ENCODE measurements at regions not wholly inside any gene's neighbourhood (a gene's known extent, or its start where the extent isn't known, plus 50 kb on each side); places are given as distances from the start of the nearest gene placed in this dataset.

DNA sequence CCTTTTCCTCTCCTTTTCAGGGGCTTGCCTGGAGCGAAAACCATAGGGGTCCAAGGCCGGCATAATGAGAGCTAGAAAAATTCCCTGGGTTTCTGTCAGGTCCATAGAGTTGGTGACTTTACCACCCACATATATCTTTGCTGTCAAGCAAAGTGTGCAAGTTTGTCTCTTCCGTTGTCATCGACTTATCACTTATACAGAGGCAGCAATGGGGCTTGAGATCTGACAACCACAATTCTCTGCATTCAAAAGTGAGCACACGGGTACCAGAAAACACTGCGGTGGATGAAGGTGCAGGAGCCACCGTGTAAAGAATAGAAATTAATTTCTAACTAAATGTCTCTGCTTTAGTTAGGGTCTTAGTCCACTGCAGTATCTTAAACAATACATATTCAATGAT is 162.3 kb downstream of the DAD1 start:
- Mint-ChIP-seq H3K27me3 (no peaks in the 10 kb centered on the region), H3K4me3 (no peak overlapping the region), H3K27ac (no peak overlapping the region), H3K9me3 (no peaks in the 10 kb centered on the region), H3K4me1 (no peaks in the 10 kb centered on the region)
- ATAC-seq (no peak), DNase-seq (no peak)

DNA sequence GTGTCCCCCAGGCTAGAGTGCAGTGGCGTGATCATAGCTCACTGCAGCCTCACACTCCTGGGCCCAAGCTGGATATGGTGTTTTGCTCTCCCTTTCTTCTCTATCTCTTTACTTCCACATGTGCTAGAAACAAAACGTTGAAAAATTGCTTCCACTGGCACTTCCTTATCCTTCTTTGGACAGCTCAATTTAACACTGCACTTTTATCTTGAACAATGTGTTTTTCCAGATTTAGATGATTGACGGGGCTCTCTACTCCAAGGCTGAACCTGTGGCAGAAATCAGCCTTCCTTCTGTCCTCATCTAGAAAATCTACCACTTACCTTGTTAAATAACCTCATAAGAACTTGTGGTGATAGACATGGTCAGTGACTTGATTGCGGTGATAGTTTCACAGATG is 165.1 kb downstream of the DAD1 start:
- H3K4me1 Mint-ChIP-seq = no peaks in the 10 kb centered on the region
- H3K9me3 Mint-ChIP-seq = no peaks in the 10 kb centered on the region
- no peak overlapping the region for H3K27ac Mint-ChIP-seq
- H3K4me3 Mint-ChIP-seq = no peak overlapping the region
- ATAC-seq = no peak
- H3K27me3 Mint-ChIP-seq = no peaks in the 10 kb centered on the region
- no peak for DNase-seq

DNA sequence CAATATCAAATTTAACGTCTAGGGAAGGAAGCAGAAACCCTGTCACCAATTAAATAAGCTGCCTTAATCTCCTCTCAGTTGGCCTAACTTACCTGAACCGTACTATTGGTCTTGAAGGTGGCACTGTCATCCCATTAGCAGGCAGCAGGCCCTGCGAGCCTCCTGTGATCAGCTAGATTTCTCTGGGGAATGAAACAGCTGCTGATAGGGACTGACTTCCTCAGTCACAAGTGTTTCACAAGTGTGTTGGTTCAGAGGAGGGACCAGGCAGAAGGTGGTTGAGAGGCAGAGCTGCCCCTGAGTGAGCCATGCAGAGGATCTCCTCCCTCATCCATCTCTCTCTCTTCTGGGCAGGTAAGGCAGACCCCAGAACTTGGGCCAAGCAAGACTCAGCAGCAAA is 166.8 kb downstream of the DAD1 start:
- DNase-seq = no peak
- H3K27ac Mint-ChIP-seq = no peak overlapping the region
- no peaks in the 10 kb centered on the region for H3K27me3 Mint-ChIP-seq
- no peak overlapping the region for H3K4me3 Mint-ChIP-seq
- no peak for ATAC-seq
- no peaks in the 10 kb centered on the region for H3K4me1 Mint-ChIP-seq
- no peaks in the 10 kb centered on the region for H3K9me3 Mint-ChIP-seq

DNA sequence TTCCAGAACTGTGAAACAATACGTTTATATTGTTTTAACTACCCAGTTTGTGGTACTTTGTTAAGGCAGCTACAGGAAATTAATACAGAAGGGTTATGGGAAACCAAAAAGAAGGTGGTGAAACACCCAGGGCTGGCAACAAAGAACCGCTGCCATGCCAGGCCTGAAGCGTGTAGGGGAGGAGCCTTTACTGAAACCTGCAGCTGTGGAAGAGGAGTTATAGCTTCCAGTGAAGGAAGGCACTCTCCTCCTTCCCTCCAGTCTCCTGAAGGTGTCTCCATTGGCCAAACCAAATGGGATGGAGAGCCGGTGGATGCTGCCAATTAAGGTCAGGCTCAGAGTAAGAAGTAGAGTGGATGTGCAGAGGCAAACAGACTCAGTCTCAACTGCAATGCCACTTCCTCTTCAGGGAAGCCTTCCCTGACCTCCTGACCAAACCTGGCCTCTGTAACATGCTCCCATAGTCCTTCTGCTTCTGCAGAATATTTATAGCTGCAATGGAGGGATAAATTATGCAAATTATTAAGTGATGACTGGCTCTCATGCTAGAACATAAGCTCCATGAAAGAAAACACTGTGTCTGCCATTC is 168.3 kb downstream of the DAD1 start:
- H3K9me3 Mint-ChIP-seq = no peaks in the 10 kb centered on the region
- ATAC-seq = no peak
- no peak overlapping the region for H3K4me3 Mint-ChIP-seq
- no peaks in the 10 kb centered on the region for H3K4me1 Mint-ChIP-seq
- H3K27me3 Mint-ChIP-seq = no peaks in the 10 kb centered on the region
- DNase-seq = no peak
- H3K27ac Mint-ChIP-seq = no peak overlapping the region

DNA sequence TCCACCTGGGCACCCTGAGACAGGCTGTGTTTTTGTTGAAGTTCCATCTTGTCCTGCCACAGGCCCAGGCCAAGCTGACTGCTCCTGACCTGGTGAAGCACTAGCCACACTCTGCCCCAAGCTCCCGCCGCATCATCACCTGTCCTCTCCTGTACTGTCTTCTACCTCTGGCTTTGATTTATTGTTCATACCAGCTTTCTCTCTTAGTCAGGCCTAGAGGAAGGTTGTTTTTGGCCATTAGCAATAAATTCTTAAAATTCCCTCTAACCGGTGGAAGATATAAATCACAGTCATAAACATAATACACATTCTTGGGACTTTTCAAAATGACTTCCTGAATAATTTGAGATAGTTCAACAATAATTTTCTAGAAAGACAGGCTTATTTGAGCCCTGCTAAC is 169.4 kb downstream of the DAD1 start:
- Mint-ChIP-seq H3K27ac (no peak overlapping the region), H3K27me3 (no peaks in the 10 kb centered on the region), H3K9me3 (no peaks in the 10 kb centered on the region), H3K4me1 (no peaks in the 10 kb centered on the region), H3K4me3 (no peak overlapping the region)
- DNase-seq (no peak), ATAC-seq (no peak)

DNA sequence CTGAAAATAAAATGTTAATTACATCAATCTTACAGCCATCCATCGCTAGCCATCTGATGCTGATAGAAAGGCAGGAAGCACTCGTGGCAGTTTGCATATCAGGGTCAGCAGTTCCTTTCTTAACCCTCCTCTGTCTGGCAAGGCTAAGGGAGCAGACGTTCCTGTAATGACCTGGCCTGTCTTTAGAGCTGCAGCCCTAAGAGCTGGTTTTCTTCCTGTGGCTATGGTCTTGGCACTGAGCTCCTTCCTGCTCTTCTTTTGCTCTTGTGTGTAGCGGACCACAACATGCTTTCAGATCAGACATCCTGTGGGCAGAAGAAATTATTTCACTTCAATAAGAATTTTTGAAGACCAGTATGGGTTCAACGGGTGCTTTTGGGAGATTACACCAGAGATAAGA is 170.4 kb downstream of the DAD1 start:
- no peak overlapping the region for H3K4me3 Mint-ChIP-seq
- ATAC-seq = no peak
- no peak for DNase-seq
- H3K9me3 Mint-ChIP-seq = no peaks in the 10 kb centered on the region
- H3K4me1 Mint-ChIP-seq = no peaks in the 10 kb centered on the region
- no peak overlapping the region for H3K27ac Mint-ChIP-seq
- H3K27me3 Mint-ChIP-seq = no peaks in the 10 kb centered on the region

DNA sequence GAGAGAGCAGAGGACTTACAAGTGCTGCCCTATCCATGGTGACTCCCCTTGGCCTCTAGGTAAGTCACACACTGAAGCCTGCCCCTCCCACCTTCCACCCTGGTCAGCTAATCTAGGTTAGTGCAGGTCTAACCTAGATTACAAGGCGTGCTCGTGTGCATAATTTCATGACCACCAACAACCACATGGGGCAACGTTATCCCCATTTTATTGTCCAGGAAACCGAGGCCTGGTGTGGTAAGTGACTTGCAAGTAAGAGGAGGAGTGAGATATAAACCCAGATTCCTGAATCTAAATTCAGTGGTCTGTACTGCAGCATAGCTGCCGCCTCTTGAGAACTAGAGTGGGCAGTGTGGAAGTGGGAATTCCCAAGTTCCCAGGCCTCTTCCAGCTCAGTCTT is 171.1 kb downstream of the DAD1 start:
- Mint-ChIP-seq H3K27me3 (no peaks in the 10 kb centered on the region), H3K27ac (no peak overlapping the region), H3K4me1 (no peaks in the 10 kb centered on the region), H3K4me3 (no peak overlapping the region), H3K9me3 (no peaks in the 10 kb centered on the region)
- DNase-seq (no peak), ATAC-seq (no peak)

DNA sequence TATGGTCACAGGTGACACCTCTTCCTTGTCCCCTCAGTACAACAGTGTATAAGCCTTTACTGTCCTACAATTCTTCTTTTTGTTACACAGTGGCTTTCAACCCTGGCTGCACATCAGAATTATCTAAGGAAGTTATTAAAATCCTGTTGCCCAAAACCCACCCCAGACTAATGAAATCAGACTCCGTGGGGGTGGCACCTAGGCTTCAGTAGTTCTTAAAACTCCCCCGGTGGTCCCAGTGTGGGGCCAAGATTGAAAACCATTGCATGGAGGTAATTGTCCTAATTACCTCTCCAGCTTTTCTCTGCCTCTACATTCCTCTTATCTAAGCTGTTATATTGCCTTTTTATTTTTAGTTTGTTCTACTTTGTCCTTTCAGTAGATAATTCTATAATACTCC is 172.8 kb downstream of the DAD1 start:
- no peaks in the 10 kb centered on the region for H3K4me1 Mint-ChIP-seq

DNA sequence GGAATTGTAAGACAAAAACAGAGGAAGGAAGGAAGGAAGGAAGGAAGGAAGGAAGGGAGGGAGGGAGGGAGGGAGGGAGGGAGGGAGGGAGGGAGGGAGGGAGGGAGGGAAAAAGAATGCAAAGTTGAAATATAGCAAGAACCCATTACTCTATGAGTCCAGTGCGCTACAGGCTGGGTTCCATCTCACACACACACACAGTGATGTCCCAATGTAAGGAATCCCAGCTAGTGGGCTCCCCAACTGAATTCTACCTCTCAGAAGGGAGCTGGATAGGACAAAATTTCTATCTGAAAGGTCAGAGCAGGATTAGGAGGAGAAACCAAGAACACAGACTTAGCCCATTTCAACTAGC is 173.4 kb downstream of the DAD1 start:
- no peaks in the 10 kb centered on the region for H3K27me3 Mint-ChIP-seq
- no peaks in the 10 kb centered on the region for H3K4me1 Mint-ChIP-seq
- no peak overlapping the region for H3K27ac Mint-ChIP-seq
- no peak overlapping the region for H3K4me3 Mint-ChIP-seq
- ATAC-seq = no peak
- DNase-seq = no peak
- no peaks in the 10 kb centered on the region for H3K9me3 Mint-ChIP-seq

More for the DNA sequence above, 172.8 kb downstream of the DAD1 start:
- Mint-ChIP-seq H3K27me3 (no peaks in the 10 kb centered on the region), H3K27ac (no peak overlapping the region), H3K9me3 (no peaks in the 10 kb centered on the region), H3K4me3 (no peak overlapping the region)
- no peak for ATAC-seq
- no peak for DNase-seq

DNA sequence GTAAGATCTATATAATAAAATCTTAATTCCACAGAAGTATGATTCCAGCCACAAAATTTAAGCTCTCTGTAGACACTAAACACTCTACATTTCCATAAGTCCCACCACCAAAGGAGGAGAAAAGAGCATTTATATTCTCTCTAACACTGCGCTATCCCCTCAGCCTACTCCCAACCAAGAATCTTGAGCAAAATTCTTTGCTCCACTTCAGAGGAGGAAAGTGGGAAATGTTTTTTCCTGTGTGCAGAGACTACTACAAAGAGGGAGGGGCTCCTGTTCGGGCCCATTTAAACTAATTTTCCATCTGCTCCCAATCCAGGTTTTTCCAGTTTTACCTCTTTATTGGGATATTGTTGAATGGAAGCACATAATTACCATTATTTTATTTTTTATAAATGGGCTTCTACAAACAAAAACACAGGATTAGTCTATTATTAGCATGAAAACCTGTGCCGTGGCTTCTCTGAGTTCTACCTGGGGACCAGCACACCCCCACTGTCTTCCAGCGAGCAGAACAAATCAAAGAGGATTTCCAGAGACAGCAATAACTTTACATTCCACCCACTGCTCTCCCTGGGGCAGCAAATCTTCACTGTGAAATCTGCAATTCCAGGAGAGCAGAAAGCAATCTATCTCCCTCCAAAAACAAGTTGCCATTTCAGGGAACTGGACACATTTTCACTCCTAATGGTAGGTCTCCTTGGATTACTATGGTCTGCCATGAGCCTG is 174.0 kb downstream of the DAD1 start:
- Mint-ChIP-seq H3K4me1 (no peaks in the 10 kb centered on the region), H3K27ac (no peak overlapping the region), H3K4me3 (no peak overlapping the region), H3K9me3 (no peaks in the 10 kb centered on the region), H3K27me3 (no peaks in the 10 kb centered on the region)
- ATAC-seq (no peak), DNase-seq (no peak)

DNA sequence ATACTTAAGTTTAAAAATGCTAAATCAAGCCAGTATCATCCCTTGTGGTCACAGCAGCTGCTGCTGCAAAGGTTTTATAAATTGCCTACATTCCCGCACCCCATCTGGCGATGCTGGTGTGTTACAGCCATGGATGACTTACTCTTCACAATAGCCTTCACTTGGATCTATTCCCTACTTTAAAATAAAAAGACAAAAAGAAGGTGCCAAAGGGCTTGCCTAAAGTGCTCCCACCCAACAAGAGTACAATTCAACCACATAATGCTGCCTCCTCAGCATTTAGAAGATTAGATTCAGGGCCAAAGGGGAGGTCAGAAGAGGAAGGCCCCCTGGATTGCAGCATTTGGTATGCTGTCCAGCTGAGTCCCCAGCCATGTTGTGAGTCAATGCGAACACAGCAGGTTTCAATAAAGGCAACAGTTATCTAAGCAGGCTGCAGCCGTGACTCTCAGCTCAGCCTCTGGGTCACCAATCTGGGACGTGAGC is 176.1 kb downstream of the DAD1 start:
- no peak for DNase-seq
- Mint-ChIP-seq H3K27ac (no peak overlapping the region), H3K4me3 (no peak overlapping the region), H3K4me1 (no peaks in the 10 kb centered on the region), H3K27me3 (no peaks in the 10 kb centered on the region), H3K9me3 (no peaks in the 10 kb centered on the region)
- no peak for ATAC-seq

DNA sequence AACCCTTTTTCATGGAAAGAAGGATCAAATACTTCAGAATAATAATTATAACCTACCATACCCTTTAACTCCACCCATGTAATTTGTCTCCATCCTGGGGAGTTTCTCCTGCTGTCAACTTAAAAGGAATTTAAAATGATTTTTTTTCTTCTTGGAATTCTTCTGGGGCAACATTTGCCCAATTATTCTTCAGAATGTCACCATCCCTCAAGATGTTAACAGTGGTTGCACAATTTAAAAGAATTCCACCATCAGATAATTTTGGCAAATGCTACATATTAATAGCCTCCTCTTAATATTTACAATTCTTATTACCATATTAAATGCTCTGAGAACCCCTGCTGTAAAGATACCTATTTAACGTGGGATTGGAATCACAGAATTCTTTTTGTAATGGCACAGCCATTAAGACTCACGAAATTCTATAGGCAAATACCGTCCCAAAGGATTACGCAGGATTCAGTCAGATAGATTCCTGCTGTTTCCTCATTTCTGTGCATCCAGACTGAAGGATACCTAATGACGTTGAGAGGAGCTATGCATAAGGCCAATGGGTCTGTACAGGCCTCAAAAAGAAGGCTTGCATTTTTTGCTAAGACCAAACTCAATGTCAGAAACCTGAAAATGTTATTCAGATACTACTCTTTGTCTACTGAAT is 177.5 kb downstream of the DAD1 start:
- DNase-seq (no peak), ATAC-seq (no peak)
- Mint-ChIP-seq H3K27me3 (no peaks in the 10 kb centered on the region), H3K4me3 (no peak overlapping the region), H3K9me3 (no peaks in the 10 kb centered on the region), H3K4me1 (no peaks in the 10 kb centered on the region), H3K27ac (no peak overlapping the region)

DNA sequence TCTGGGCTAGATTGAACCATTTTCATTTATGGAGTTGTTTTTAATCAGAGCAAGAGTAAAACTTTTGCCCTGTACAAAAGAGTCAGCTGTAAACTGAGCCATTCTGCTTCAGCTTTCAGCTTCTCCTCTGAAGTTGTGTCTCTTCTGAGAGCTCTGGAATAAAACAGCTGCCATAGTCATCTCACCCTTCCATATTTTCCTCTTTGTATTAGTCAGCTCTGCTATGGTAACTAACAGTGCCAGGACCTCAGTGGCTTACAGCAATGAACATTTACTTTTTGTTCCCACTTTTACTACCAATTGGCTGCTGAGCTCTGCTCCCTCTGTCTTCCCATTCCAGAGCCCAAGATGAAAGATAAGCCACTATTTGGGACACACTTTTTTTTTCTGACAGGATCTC is 178.5 kb downstream of the DAD1 start:
- Mint-ChIP-seq H3K9me3 (no peaks in the 10 kb centered on the region), H3K27ac (no peak overlapping the region), H3K4me3 (no peak overlapping the region), H3K27me3 (no peaks in the 10 kb centered on the region), H3K4me1 (no peaks in the 10 kb centered on the region)
- DNase-seq (no peak), ATAC-seq (no peak)

DNA sequence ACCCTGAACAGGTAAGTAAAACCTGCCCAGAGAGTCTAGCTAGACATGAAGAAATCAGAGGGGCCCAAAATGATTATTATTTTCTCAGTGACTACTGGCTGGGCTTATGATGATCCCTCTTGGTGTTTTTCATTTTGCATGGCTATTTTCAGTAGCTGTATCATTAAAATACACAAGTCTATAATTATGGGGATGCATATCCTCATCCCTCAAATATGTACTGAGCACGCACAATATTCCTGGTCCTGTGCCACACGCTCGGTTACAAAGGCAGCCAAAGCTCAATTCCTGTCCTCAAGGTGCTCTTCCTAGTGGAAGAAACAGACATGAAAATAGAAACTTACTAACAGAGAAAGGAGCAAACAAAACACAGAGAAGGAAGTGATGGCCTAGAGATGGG is 180.0 kb downstream of the DAD1 start:
- Mint-ChIP-seq H3K27me3 (no peaks in the 10 kb centered on the region), H3K27ac (no peak overlapping the region), H3K4me3 (no peak overlapping the region), H3K9me3 (no peaks in the 10 kb centered on the region), H3K4me1 (no peaks in the 10 kb centered on the region)
- DNase-seq (no peak), ATAC-seq (no peak)

DNA sequence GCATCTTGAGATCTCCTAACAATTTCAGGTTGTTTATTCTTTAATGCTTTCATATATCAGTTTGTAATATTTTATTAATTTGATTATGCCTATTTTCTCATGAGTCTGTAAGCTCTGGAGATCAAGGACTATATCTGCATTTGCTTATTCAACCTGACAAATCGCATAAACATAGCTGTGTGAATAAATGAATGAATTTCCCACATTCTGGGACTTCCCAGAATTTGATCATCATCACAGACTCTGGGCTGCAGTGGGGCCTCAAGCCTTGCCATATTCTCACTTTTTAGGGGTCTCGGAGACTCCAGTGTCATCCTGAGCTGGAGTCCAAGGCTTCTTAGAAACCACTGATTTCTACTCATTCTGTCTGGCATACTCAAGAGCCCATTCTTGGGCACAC is 180.5 kb downstream of the DAD1 start:
- Mint-ChIP-seq H3K4me1 (no peaks in the 10 kb centered on the region), H3K27me3 (no peaks in the 10 kb centered on the region), H3K4me3 (no peak overlapping the region), H3K27ac (no peak overlapping the region), H3K9me3 (no peaks in the 10 kb centered on the region)
- ATAC-seq (no peak), DNase-seq (no peak)

DNA sequence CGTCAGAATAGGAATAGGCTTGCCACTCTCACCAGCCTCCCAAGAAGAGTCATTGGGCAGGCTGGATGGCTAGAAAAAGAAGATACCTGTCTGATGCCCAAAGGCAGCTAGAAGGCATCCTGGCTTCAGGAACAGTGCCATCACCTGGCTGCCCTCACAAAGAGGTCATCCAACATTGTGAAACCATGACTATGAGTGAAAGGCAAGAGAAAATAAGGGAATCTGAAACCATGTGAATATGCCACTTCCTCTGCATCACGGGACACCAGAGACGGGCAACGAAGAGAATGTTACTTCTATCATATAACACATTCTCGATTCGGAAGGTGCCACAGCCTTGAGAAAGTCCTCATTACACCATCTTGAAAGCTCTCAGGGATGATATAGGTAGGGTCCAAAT is 182.0 kb downstream of the DAD1 start:
- no peaks in the 10 kb centered on the region for H3K4me1 Mint-ChIP-seq
- H3K9me3 Mint-ChIP-seq = no peaks in the 10 kb centered on the region
- H3K4me3 Mint-ChIP-seq = no peak overlapping the region
- DNase-seq = no peak
- H3K27ac Mint-ChIP-seq = no peak overlapping the region
- H3K27me3 Mint-ChIP-seq = no peaks in the 10 kb centered on the region
- ATAC-seq = no peak

DNA sequence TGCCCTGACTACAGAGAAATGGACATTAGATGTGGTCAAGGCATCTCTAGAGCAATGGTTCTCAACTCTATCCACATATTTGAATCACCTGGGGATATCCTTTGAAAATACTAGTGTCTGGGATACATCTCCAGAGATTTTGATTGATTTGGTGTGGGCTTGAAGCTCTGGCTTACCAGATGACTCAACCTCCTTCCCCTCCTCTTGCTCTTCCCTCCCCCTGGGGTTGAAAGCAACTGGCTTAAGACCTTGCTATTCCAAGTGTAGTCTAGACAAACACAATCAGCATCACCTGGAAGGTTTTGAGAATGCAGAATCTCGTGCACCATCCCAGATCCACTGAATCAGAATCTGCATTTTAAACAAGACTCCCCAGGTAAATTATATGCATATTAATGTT is 183.8 kb downstream of the DAD1 start:
- H3K4me3 Mint-ChIP-seq = no peak overlapping the region
- ATAC-seq (no peak), DNase-seq (no peak)
- no peaks in the 10 kb centered on the region for H3K4me1 Mint-ChIP-seq
- H3K27me3 Mint-ChIP-seq = no peaks in the 10 kb centered on the region
- H3K9me3 Mint-ChIP-seq = no peaks in the 10 kb centered on the region
- no peak overlapping the region for H3K27ac Mint-ChIP-seq

Data from stimulated activated naive CD8-positive, alpha-beta T cell treated with anti-CD3 and anti-CD28 coated beads, Interleukin-15, amount 100 ng/mL, for 72 hours (primary cell).